ENCODE measurements at regions not wholly inside any gene's neighbourhood (a gene's known extent, or its start where the extent isn't known, plus 50 kb on each side); places are given as distances from the start of the nearest gene placed in this dataset.
"Not testable (repeated sequence)": the region's sequence is repeated elsewhere in the genome, so short reads cannot be mapped to it uniquely, and the experiment has no call there.

GRCh38 chr19:13676967-13677366, 87.4 kb upstream of the MRI1 start:
- H3K9me1 ChIP-seq (replicated peaks; ENCODE audit: control insufficient read depth, extremely low read depth, insufficient read depth, low read length); dilution Hi-C loops (cut with MboI; ENCODE audit: extremely low pct_ligation_motif_present, low sequenced_read_pairs); H2AFZ ChIP-seq (ENCODE audit: low read depth, low read length); H3K4me1 ChIP-seq (ENCODE audit: control insufficient read depth, extremely low read depth, insufficient read depth, low read length); POLR2A ChIA-PET; H3K4me2 ChIP-seq (ENCODE audit: insufficient read depth, low read length); H3K27me3 ChIP-seq (ENCODE audit: control insufficient read depth in 2 of 2, insufficient read depth in 2 of 2, low read length in 2 of 2); H3K4me3 ChIP-seq (replicated peaks in 1 of 3; ENCODE audit: insufficient read depth in 1 of 3, low read depth in 1 of 3, low read length in 3 of 3); BruUV-seq (replicated peaks); H4K20me1 ChIP-seq (replicated peaks; ENCODE audit: control insufficient read depth, extremely low read depth, insufficient read depth, low read length); H3K79me2 ChIP-seq (ENCODE audit: control insufficient read depth, insufficient read depth, low read length); H3K9ac ChIP-seq (replicated peaks; ENCODE audit: extremely low read depth, insufficient read depth, low read length); FAIRE-seq; intact Hi-C loops (cut with micrococcal nuclease); H3K36me3 ChIP-seq (ENCODE audit: control insufficient read depth in 2 of 2, extremely low read depth in 1 of 2, insufficient read depth in 2 of 2, low read length in 2 of 2); H3K27ac ChIP-seq (ENCODE audit: insufficient read depth, low read depth, low read length); DNase-seq (ENCODE audit: low read depth, low spot score); H3K9me3 ChIP-seq (replicated peaks; ENCODE audit: control insufficient read depth, insufficient read depth, low read length): not testable (repeated sequence)
- CTCF ChIA-PET: interaction anchor here (0.5 kb wide), 1 partner anchor 211 kb away, joined by 3 read pairs; no protein-coding TSS in a partner anchor

GRCh38 chr19:13672480-13673175, 91.7 kb upstream of the MRI1 start:
- H3K4me2 ChIP-seq (ENCODE audit: insufficient read depth, low read length); H3K9ac ChIP-seq (replicated peaks; ENCODE audit: extremely low read depth, insufficient read depth, low read length); H3K36me3 ChIP-seq (ENCODE audit: control insufficient read depth in 2 of 2, extremely low read depth in 1 of 2, insufficient read depth in 2 of 2, low read length in 2 of 2); CTCF ChIA-PET; H3K4me1 ChIP-seq (ENCODE audit: control insufficient read depth, extremely low read depth, insufficient read depth, low read length); DNase-seq (ENCODE audit: low read depth, low spot score); H3K9me1 ChIP-seq (replicated peaks; ENCODE audit: control insufficient read depth, extremely low read depth, insufficient read depth, low read length); POLR2A ChIA-PET; H3K4me3 ChIP-seq (replicated peaks in 1 of 3; ENCODE audit: insufficient read depth in 1 of 3, low read depth in 1 of 3, low read length in 3 of 3); H3K9me3 ChIP-seq (replicated peaks; ENCODE audit: control insufficient read depth, insufficient read depth, low read length); FAIRE-seq; H3K79me2 ChIP-seq (ENCODE audit: control insufficient read depth, insufficient read depth, low read length); BruUV-seq (replicated peaks); H2AFZ ChIP-seq (ENCODE audit: low read depth, low read length); H4K20me1 ChIP-seq (replicated peaks; ENCODE audit: control insufficient read depth, extremely low read depth, insufficient read depth, low read length); dilution Hi-C loops (cut with MboI; ENCODE audit: extremely low pct_ligation_motif_present, low sequenced_read_pairs); H3K27ac ChIP-seq (ENCODE audit: insufficient read depth, low read depth, low read length); H3K27me3 ChIP-seq (ENCODE audit: control insufficient read depth in 2 of 2, insufficient read depth in 2 of 2, low read length in 2 of 2); intact Hi-C loops (cut with micrococcal nuclease): not testable (repeated sequence)

GRCh38 chr19:13670846-13671245, 93.5 kb upstream of the MRI1 start:
- DNase-seq (ENCODE audit: low read depth, low spot score): no peak
- CTCF ChIA-PET: no interaction called here
- intact Hi-C loops (cut with micrococcal nuclease) (no loop called here), dilution Hi-C loops (cut with MboI; ENCODE audit: extremely low pct_ligation_motif_present, low sequenced_read_pairs) (no loop called here)
- no peak for FAIRE-seq
- no peak overlapping the region for H3K27ac ChIP-seq (ENCODE audit: insufficient read depth, low read depth, low read length)
- H3K9me1 ChIP-seq (replicated peaks; ENCODE audit: control insufficient read depth, extremely low read depth, insufficient read depth, low read length): no peaks in the 10 kb centered on the region
- no peaks in the 10 kb centered on the region for H3K9me3 ChIP-seq (replicated peaks; ENCODE audit: control insufficient read depth, insufficient read depth, low read length)
- BruUV-seq (replicated peaks): no TSS peak
- H3K4me1 ChIP-seq (ENCODE audit: control insufficient read depth, extremely low read depth, insufficient read depth, low read length): no peaks in the 10 kb centered on the region
- TF ChIP-seq MAX (IDR thresholded peaks at IDR 0.05; ENCODE audit: insufficient read depth, insufficient read length): no peak
- no peak for TF ChIP-seq FOS (IDR thresholded peaks at IDR 0.05; ENCODE audit: borderline replicate concordance, insufficient read depth, low read length)
- H2AFZ ChIP-seq (ENCODE audit: low read depth, low read length): no peak overlapping the region
- H3K4me2 ChIP-seq (ENCODE audit: insufficient read depth, low read length): no peak overlapping the region
- POLR2A ChIA-PET: no interaction called here
- no peaks in the 10 kb centered on the region for H4K20me1 ChIP-seq (replicated peaks; ENCODE audit: control insufficient read depth, extremely low read depth, insufficient read depth, low read length)
- no peak overlapping the region for H3K4me3 ChIP-seq (replicated peaks in 1 of 3; ENCODE audit: insufficient read depth in 1 of 3, low read depth in 1 of 3, low read length in 3 of 3)
- H3K9ac ChIP-seq (replicated peaks; ENCODE audit: extremely low read depth, insufficient read depth, low read length): no peak overlapping the region
- no peaks in the 10 kb centered on the region for H3K79me2 ChIP-seq (ENCODE audit: control insufficient read depth, insufficient read depth, low read length)
- H3K36me3 ChIP-seq (ENCODE audit: control insufficient read depth in 2 of 2, extremely low read depth in 1 of 2, insufficient read depth in 2 of 2, low read length in 2 of 2): no peaks in the 10 kb centered on the region
- no peaks in the 10 kb centered on the region for H3K27me3 ChIP-seq (ENCODE audit: control insufficient read depth in 2 of 2, insufficient read depth in 2 of 2, low read length in 2 of 2)
